Kidney (tissue), 13 donors: ENCODE measurements at regions not wholly inside any gene's neighbourhood (a gene's known extent, or its start where the extent isn't known, plus 50 kb on each side); places are given as distances from the start of the nearest gene placed in this dataset.

Experiments
- DNase-seq, 5 donors: peaks; one replicate each; pipeline ENCODE4 v3.0.0-alpha.2; 2013 to 2020
- FAIRE-seq: peaks from 2 replicates; lab custom pipeline; 2012; peaks lifted over from hg19 to GRCh38; lab: Jason Lieb, UNC
- H3K27ac ChIP-seq, 2 donors: one replicate each; pipeline ENCODE4 v1.7.0; 2013; ENCODE audit warnings: low read depth in 2 of 2, low read length in 2 of 2, inconsistent platforms in 1 of 2
- H3K27me3 ChIP-seq: one replicate; pipeline ENCODE4 v1.7.1; 2013; ENCODE audit warnings: low read length, inconsistent platforms; ENCODE audit not compliant: control insufficient read depth, insufficient read depth
- H3K36me3 ChIP-seq, 3 donors: one replicate each; pipeline versions ENCODE4 v1.7.0 to v1.7.1; 2013; ENCODE audit warnings: low read length in 3 of 3, control low read depth in 1 of 3, inconsistent platforms in 1 of 3; ENCODE audit not compliant: insufficient read depth in 3 of 3, control insufficient read depth in 2 of 3
- H3K4me1 ChIP-seq, 3 donors: one replicate each; pipeline versions ENCODE4 v1.7.0 to v1.7.1; 2013; ENCODE audit warnings: low read length in 3 of 3, inconsistent platforms in 1 of 3, low read depth in 1 of 3; ENCODE audit not compliant: control insufficient read depth in 2 of 3, insufficient read depth in 2 of 3
- H3K4me3 ChIP-seq, 3 donors: one replicate each; pipeline versions ENCODE4 v1.7.0 to v1.8.1; 2013; ENCODE audit warnings: low read length in 3 of 3, control low read depth in 1 of 3, inconsistent platforms in 1 of 3
- H3K9ac ChIP-seq, 3 donors: one replicate each; pipeline versions ENCODE4 v1.7.0 to v1.7.1; 2013; ENCODE audit warnings: low read length in 3 of 3, control low read depth in 1 of 3, inconsistent platforms in 1 of 3
- H3K9me3 ChIP-seq, 3 donors: one replicate each; pipeline versions ENCODE4 v1.7.0 to v1.7.1; 2013; ENCODE audit warnings: low read length in 3 of 3, control low read depth in 1 of 3, inconsistent platforms in 1 of 3; ENCODE audit not compliant: control insufficient read depth in 2 of 3, insufficient read depth in 1 of 3
- CTCF ChIP-seq: IDR thresholded peaks from 3 replicates; pipeline ENCODE4 v1.5.1; 2012; ENCODE audit warnings: mild to moderate bottlenecking, moderate library complexity, borderline replicate concordance; ENCODE audit not compliant: insufficient read depth; ENCODE audit errors: extremely low read depth
- intact Hi-C: fragments of 100-400 bp; cut with DNase I; formaldehyde crosslinking; loops from one replicate; pipeline ENCODE4 v1.11.1; 2022
- donor health status: control.
- donor health status: control.
- donor health status: control.
- donor health status: control.
- donor health status: control.
- donor health status: DM: yes; HTN: yes; CAD: no.
- donor health status: Normal renal cell carcinoma (clear cell type).

DNA sequence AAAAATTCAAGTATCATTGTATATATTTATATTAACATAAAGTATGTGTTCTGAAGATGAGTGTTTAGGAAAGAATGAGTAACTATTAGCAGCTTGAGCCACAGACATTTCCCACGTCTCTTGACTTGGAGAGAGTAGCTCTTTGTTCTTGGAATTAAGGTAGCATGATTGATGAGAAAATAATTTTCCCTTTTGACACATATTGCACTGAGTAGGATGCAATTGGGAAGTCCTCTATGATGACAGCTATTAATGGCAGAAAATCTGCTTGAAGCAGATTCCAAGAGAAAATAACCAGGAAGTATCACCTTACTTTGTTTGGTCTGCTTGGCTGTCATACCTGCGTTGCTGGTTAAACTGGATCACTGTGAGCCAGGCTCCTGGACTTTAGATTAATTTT lies 204.8 kb downstream of the TLE4 start:
- DNase-seq: no peak
- Histone ChIP-seq H3K36me3 (no peaks in the 10 kb centered on the region), H3K27ac (no peak overlapping the region), H3K9ac (no peak overlapping the region), H3K9me3 (peaks cover 0 to 1% (median 0%) of the 10 kb centered on the region in 3 donors), H3K4me1 (no peaks in the 10 kb centered on the region), H3K4me3 (no peak overlapping the region), H3K27me3 (no peaks in the 10 kb centered on the region)
- intact Hi-C loops: no loop called here
- no peak for FAIRE-seq
- no peak for TF ChIP-seq CTCF
